ENCODE measurements at regions not wholly inside any gene's neighbourhood (a gene's known extent, or its start where the extent isn't known, plus 50 kb on each side); places are given as distances from the start of the nearest gene placed in this dataset.
A peak's percentile ranks its signal among the peaks of the same experiment; 100 is the strongest.

DNA sequence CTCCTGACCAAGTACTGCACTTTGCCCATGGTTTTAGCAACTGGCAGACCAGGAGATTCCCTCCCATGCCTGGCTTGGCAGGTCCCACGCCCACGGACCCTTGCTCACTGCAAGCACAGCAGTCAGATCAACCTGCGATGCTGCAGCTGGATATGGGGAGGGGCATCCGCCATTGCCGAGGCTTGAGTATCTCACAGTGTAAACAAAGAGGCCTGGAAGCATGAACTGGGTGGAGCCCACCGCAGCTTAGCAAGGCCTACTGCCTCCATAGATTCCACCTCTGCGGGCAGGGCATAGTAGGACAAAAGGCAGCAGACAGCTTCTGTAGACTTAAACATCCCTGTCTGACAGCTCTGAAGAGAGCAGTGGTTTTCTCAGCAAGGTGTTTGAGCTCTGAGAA lies 479.8 kb downstream of the FUT8 start (continued):
- TF ChIP-seq, protein P1, sequence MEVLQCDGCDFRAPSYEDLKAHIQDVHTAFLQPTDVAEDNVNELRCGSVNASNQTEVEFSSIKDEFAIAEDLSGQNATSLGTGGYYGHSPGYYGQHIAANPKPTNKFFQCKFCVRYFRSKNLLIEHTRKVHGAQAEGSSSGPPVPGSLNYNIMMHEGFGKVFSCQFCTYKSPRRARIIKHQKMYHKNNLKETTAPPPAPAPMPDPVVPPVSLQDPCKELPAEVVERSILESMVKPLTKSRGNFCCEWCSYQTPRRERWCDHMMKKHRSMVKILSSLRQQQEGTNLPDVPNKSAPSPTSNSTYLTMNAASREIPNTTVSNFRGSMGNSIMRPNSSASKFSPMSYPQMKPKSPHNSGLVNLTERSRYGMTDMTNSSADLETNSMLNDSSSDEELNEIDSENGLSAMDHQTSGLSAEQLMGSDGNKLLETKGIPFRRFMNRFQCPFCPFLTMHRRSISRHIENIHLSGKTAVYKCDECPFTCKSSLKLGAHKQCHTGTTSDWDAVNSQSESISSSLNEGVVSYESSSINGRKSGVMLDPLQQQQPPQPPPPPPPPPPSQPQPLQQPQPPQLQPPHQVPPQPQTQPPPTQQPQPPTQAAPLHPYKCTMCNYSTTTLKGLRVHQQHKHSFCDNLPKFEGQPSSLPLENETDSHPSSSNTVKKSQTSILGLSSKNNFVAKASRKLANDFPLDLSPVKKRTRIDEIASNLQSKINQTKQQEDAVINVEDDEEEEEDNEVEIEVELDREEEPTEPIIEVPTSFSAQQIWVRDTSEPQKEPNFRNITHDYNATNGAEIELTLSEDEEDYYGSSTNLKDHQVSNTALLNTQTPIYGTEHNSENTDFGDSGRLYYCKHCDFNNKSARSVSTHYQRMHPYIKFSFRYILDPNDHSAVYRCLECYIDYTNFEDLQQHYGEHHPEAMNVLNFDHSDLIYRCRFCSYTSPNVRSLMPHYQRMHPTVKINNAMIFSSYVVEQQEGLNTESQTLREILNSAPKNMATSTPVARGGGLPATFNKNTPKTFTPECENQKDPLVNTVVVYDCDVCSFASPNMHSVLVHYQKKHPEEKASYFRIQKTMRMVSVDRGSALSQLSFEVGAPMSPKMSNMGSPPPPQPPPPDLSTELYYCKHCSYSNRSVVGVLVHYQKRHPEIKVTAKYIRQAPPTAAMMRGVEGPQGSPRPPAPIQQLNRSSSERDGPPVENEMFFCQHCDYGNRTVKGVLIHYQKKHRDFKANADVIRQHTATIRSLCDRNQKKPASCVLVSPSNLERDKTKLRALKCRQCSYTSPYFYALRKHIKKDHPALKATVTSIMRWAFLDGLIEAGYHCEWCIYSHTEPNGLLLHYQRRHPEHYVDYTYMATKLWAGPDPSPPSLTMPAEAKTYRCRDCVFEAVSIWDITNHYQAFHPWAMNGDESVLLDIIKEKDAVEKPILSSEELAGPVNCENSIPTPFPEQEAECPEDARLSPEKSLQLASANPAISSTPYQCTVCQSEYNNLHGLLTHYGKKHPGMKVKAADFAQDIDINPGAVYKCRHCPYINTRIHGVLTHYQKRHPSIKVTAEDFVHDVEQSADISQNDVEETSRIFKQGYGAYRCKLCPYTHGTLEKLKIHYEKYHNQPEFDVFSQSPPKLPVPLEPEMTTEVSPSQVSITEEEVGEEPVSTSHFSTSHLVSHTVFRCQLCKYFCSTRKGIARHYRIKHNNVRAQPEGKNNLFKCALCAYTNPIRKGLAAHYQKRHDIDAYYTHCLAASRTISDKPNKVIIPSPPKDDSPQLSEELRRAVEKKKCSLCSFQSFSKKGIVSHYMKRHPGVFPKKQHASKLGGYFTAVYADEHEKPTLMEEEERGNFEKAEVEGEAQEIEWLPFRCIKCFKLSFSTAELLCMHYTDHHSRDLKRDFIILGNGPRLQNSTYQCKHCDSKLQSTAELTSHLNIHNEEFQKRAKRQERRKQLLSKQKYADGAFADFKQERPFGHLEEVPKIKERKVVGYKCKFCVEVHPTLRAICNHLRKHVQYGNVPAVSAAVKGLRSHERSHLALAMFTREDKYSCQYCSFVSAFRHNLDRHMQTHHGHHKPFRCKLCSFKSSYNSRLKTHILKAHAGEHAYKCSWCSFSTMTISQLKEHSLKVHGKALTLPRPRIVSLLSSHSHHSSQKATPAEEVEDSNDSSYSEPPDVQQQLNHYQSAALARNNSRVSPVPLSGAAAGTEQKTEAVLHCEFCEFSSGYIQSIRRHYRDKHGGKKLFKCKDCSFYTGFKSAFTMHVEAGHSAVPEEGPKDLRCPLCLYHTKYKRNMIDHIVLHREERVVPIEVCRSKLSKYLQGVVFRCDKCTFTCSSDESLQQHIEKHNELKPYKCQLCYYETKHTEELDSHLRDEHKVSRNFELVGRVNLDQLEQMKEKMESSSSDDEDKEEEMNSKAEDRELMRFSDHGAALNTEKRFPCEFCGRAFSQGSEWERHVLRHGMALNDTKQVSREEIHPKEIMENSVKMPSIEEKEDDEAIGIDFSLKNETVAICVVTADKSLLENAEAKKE (CRISPR knock-in tag; IDR thresholded peaks at IDR 0.05) = no peak

DNA sequence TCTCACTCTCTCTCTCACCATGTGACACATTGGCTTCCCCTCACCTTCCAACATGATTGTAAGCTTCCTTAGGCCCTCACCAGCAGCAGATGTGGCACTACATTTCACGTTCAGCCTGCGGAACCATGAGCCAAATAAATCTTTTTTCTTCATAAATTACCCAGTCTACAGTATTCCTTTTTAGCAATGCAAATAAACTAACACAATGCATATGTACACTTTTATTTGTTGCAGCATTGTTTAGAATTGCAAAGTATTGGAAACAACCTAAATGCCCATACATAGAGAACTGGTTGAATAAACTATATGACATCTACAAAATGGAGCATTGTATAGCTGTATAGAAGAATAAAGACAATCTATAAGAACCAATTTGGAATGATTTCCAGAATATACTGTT lies 487.6 kb downstream of the FUT8 start:
- Histone ChIP-seq H4K20me1 (replicated peaks; ENCODE audit: insufficient read depth) (no peaks in the 10 kb centered on the region), H3K4me3 (no peak overlapping the region), H3K36me3 (ENCODE audit: insufficient read depth) (0 out of 2 replicates have a peak, but pooled peaks cover 3% of the 10 kb centered on the region), H3K27ac (ENCODE audit: low read depth) (no peak overlapping the region), H3K4me1 (ENCODE audit: insufficient read depth) (no peaks in the 10 kb centered on the region), H2AFZ (peak overlapping the region; percentile 32; the same call in 1 of the 2 replicates), H3K9me2 (ENCODE audit: insufficient read depth) (peaks cover 4% of the 10 kb centered on the region; the same call in 1 of the 2 replicates), H3K4me2 (no peak overlapping the region), H3K79me2 (replicated peaks; ENCODE audit: insufficient read depth) (no peaks in the 10 kb centered on the region), H3K27me3 (ENCODE audit: insufficient read depth) (no peaks in the 10 kb centered on the region), H3F3A (replicated peaks; ENCODE audit: low read depth) (no peaks in the 10 kb centered on the region)
- ATAC-seq = no peak
- H3K27me3 Mint-ChIP-seq (ENCODE audit: insufficient read depth, low read depth, poor library complexity) = peaks cover 3% of the 10 kb centered on the region
- H3K9me3 Mint-ChIP-seq = peaks cover 42% of the 10 kb centered on the region
- H3K36me3 Mint-ChIP-seq (ENCODE audit: low read depth) = peaks cover 12% of the 10 kb centered on the region
- TF ChIP-seq ZNF331 (CRISPR knock-in tag; IDR thresholded peaks at IDR 0.05; ENCODE audit: low read depth) = no peak
- DNase-seq (ENCODE audit: low spot score) = no peak
- no peak overlapping the region for H3K27ac Mint-ChIP-seq
- no peak overlapping the region for H3K4me3 Mint-ChIP-seq
- no peaks in the 10 kb centered on the region for H3K4me1 Mint-ChIP-seq

DNA sequence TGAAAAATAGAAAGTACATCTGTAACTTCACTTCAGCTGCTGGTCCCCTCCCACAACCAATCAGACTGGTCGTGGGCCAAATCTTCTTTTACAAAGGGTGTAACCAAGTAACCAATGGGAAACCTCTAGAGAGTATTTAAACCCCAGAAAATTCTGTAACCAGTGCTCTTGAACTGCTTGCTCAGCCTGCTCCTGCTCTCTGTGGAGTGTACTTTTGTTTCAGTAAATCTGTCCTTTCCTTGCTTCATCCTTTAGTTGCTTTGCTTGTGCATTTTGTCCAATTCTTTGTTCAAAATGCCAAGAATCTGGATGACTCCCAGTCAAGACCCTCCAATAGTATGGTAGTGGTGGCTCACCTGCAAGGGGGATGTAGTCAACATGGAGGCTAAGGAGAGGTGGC lies 489.1 kb downstream of the FUT8 start:
- no peak overlapping the region for H2AFZ ChIP-seq
- Mint-ChIP-seq H3K27me3 (ENCODE audit: insufficient read depth, low read depth, poor library complexity) (peaks cover 6% of the 10 kb centered on the region), H3K27ac (no peak overlapping the region), H3K4me1 (no peaks in the 10 kb centered on the region), H3K4me3 (no peak overlapping the region), H3K36me3 (ENCODE audit: low read depth) (peaks cover 12% of the 10 kb centered on the region), H3K9me3 (peaks cover 37% of the 10 kb centered on the region)
- ATAC-seq = no peak
- no peaks in the 10 kb centered on the region for H3K4me1 ChIP-seq (ENCODE audit: insufficient read depth)
- H3K27ac ChIP-seq (ENCODE audit: low read depth) = no peak overlapping the region
- H3K4me2 ChIP-seq = no peak overlapping the region
- no peaks in the 10 kb centered on the region for H3K79me2 ChIP-seq (replicated peaks; ENCODE audit: insufficient read depth)
- H3F3A ChIP-seq (replicated peaks; ENCODE audit: low read depth) = no peaks in the 10 kb centered on the region
- 0 out of 2 replicates have a peak, but pooled peaks cover 3% of the 10 kb centered on the region for H3K36me3 ChIP-seq (ENCODE audit: insufficient read depth)
- no peaks in the 10 kb centered on the region for H3K27me3 ChIP-seq (ENCODE audit: insufficient read depth)
- H3K4me3 ChIP-seq = no peak overlapping the region
- no peak for DNase-seq (ENCODE audit: low spot score)
- no peaks in the 10 kb centered on the region for H4K20me1 ChIP-seq (replicated peaks; ENCODE audit: insufficient read depth)
- H3K9me2 ChIP-seq (ENCODE audit: insufficient read depth) = peaks cover 4% of the 10 kb centered on the region; the same call in 1 of the 2 replicates
- TF ChIP-seq ZNF331 (CRISPR knock-in tag; IDR thresholded peaks at IDR 0.05; ENCODE audit: low read depth) (no peak), EZH2phosphoT487 (IDR thresholded peaks at IDR 0.05; ENCODE audit: unreplicated experiment) (no peak), EZH2 (IDR thresholded peaks at IDR 0.05; ENCODE audit: low read depth, unreplicated experiment) (no peak), ZNF114 (CRISPR knock-in tag; IDR thresholded peaks at IDR 0.05) (no peak)
- TF ChIP-seq, protein P2, sequence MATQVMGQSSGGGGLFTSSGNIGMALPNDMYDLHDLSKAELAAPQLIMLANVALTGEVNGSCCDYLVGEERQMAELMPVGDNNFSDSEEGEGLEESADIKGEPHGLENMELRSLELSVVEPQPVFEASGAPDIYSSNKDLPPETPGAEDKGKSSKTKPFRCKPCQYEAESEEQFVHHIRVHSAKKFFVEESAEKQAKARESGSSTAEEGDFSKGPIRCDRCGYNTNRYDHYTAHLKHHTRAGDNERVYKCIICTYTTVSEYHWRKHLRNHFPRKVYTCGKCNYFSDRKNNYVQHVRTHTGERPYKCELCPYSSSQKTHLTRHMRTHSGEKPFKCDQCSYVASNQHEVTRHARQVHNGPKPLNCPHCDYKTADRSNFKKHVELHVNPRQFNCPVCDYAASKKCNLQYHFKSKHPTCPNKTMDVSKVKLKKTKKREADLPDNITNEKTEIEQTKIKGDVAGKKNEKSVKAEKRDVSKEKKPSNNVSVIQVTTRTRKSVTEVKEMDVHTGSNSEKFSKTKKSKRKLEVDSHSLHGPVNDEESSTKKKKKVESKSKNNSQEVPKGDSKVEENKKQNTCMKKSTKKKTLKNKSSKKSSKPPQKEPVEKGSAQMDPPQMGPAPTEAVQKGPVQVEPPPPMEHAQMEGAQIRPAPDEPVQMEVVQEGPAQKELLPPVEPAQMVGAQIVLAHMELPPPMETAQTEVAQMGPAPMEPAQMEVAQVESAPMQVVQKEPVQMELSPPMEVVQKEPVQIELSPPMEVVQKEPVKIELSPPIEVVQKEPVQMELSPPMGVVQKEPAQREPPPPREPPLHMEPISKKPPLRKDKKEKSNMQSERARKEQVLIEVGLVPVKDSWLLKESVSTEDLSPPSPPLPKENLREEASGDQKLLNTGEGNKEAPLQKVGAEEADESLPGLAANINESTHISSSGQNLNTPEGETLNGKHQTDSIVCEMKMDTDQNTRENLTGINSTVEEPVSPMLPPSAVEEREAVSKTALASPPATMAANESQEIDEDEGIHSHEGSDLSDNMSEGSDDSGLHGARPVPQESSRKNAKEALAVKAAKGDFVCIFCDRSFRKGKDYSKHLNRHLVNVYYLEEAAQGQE (IDR thresholded peaks at IDR 0.05; ENCODE audit: unreplicated experiment) = no peak
- TF ChIP-seq, protein P3, sequence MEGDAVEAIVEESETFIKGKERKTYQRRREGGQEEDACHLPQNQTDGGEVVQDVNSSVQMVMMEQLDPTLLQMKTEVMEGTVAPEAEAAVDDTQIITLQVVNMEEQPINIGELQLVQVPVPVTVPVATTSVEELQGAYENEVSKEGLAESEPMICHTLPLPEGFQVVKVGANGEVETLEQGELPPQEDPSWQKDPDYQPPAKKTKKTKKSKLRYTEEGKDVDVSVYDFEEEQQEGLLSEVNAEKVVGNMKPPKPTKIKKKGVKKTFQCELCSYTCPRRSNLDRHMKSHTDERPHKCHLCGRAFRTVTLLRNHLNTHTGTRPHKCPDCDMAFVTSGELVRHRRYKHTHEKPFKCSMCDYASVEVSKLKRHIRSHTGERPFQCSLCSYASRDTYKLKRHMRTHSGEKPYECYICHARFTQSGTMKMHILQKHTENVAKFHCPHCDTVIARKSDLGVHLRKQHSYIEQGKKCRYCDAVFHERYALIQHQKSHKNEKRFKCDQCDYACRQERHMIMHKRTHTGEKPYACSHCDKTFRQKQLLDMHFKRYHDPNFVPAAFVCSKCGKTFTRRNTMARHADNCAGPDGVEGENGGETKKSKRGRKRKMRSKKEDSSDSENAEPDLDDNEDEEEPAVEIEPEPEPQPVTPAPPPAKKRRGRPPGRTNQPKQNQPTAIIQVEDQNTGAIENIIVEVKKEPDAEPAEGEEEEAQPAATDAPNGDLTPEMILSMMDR (conservative IDR thresholded peaks at IDR 0.05; ENCODE audit: low read depth in 2 of 2) = no peak
